DND-41 (cell line): ENCODE measurements at regions not wholly inside any gene's neighbourhood (a gene's known extent, or its start where the extent isn't known, plus 50 kb on each side); places are given as distances from the start of the nearest gene placed in this dataset.

Source experiments
- ATAC-seq: fragments of 200-7000 bp; cut with Tn5 transposase; 3 replicates; pipeline ENCODE4 v1.9.1; 2021; ENCODE audit warnings: low read depth; ENCODE audit not compliant: insufficient read depth
- DNase-seq: peaks from one replicate; pipeline ENCODE4 v3.0.0-alpha.2; 2020
- H2AFZ ChIP-seq: 2 replicates; pipeline ENCODE4 v1.6.0; 2012; ENCODE audit warnings: low read depth, low read length
- H3K27ac ChIP-seq: 2 replicates; pipeline ENCODE4 v1.5.1; 2012; ENCODE audit warnings: low read length, inconsistent platforms
- H3K27me3 ChIP-seq: fragments of 200-600 bp; sonication (generic); 2 replicates; pipeline ENCODE4 v1.6.0; 2012; ENCODE audit warnings: low read length, mild to moderate bottlenecking, inconsistent platforms; ENCODE audit not compliant: insufficient read depth, poor library complexity
- H3K36me3 ChIP-seq: 2 replicates; pipeline ENCODE4 v1.5.1; 2012; ENCODE audit warnings: low read length, inconsistent platforms; ENCODE audit not compliant: insufficient read depth
- H3K4me1 ChIP-seq: 2 replicates; pipeline ENCODE4 v1.5.1; 2012; ENCODE audit warnings: mild to moderate bottlenecking, low read length; ENCODE audit not compliant: insufficient read depth
- H3K4me2 ChIP-seq: 2 replicates; pipeline ENCODE4 v1.6.0; 2012; ENCODE audit warnings: mild to moderate bottlenecking, moderate library complexity, low read length, inconsistent platforms; ENCODE audit not compliant: insufficient read depth
- H3K4me3 ChIP-seq, 2 experiments: fragments of 200-600 bp in 1 of 2; shearing (Covaris generic) in 1 of 2; 2 replicates each; pipeline ENCODE4 v1.5.1; 2012 to 2016; ENCODE audit warnings: inconsistent platforms in 2 of 2, low read length in 2 of 2, mild to moderate bottlenecking in 2 of 2, low read depth in 1 of 2, moderate library complexity in 1 of 2
- H3K79me2 ChIP-seq: 2 replicates; pipeline ENCODE4 v1.6.0; 2012; ENCODE audit warnings: low read length, inconsistent platforms; ENCODE audit not compliant: insufficient read depth
- H3K9ac ChIP-seq: 2 replicates; pipeline ENCODE4 v1.6.0; 2012; ENCODE audit warnings: low read depth, mild to moderate bottlenecking, inconsistent platforms, low read length, moderate library complexity
- H3K9me3 ChIP-seq: 2 replicates; pipeline ENCODE4 v1.5.1; 2012; ENCODE audit warnings: low read length, moderate library complexity, mild to moderate bottlenecking, inconsistent platforms; ENCODE audit not compliant: insufficient read depth, severe bottlenecking
- H4K20me1 ChIP-seq: 2 replicates; pipeline ENCODE4 v1.6.0; 2012; ENCODE audit warnings: low read length; ENCODE audit not compliant: insufficient read depth
- EZH2 ChIP-seq: IDR thresholded peaks from 3 replicates; pipeline ENCODE4 v1.6.1; 2012; ENCODE audit warnings: borderline replicate concordance, low read depth, mild to moderate bottlenecking, moderate library complexity, low read length, inconsistent platforms; ENCODE audit not compliant: severe bottlenecking
- TF ChIP-seq, protein P1 (sequence below): IDR thresholded peaks from 2 replicates; pipeline ENCODE4 v1.5.1; 2012; ENCODE audit warnings: borderline replicate concordance, low read length, moderate library complexity, mild to moderate bottlenecking; ENCODE audit not compliant: poor library complexity, severe bottlenecking; ENCODE audit errors: extremely low read depth

- no peaks in the 10 kb centered on the region for H3K4me1 ChIP-seq
- no peaks in the 10 kb centered on the region for H3K27me3 ChIP-seq
- no peak overlapping the region for H3K27ac ChIP-seq
- no peak overlapping the region for H3K9ac ChIP-seq
- DNase-seq (no peak), ATAC-seq (no peak)
- no peak overlapping the region for H3K4me2 ChIP-seq
- no peak overlapping the region for H2AFZ ChIP-seq
- no peaks in the 10 kb centered on the region for H3K79me2 ChIP-seq
- TF ChIP-seq, protein P1, sequence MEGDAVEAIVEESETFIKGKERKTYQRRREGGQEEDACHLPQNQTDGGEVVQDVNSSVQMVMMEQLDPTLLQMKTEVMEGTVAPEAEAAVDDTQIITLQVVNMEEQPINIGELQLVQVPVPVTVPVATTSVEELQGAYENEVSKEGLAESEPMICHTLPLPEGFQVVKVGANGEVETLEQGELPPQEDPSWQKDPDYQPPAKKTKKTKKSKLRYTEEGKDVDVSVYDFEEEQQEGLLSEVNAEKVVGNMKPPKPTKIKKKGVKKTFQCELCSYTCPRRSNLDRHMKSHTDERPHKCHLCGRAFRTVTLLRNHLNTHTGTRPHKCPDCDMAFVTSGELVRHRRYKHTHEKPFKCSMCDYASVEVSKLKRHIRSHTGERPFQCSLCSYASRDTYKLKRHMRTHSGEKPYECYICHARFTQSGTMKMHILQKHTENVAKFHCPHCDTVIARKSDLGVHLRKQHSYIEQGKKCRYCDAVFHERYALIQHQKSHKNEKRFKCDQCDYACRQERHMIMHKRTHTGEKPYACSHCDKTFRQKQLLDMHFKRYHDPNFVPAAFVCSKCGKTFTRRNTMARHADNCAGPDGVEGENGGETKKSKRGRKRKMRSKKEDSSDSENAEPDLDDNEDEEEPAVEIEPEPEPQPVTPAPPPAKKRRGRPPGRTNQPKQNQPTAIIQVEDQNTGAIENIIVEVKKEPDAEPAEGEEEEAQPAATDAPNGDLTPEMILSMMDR = no peak
- no peak for TF ChIP-seq EZH2
- no peaks in the 10 kb centered on the region for H3K36me3 ChIP-seq
- peaks cover 9% of the 10 kb centered on the region; the same call in 1 of the 2 replicates for H4K20me1 ChIP-seq
- no peaks in the 10 kb centered on the region for H3K9me3 ChIP-seq
- H3K4me3 ChIP-seq = no peak overlapping the region
These were observed 1295.8 kb downstream of the BRD1 start for GRCh38 chr22:48531761-48532435.

DNA sequence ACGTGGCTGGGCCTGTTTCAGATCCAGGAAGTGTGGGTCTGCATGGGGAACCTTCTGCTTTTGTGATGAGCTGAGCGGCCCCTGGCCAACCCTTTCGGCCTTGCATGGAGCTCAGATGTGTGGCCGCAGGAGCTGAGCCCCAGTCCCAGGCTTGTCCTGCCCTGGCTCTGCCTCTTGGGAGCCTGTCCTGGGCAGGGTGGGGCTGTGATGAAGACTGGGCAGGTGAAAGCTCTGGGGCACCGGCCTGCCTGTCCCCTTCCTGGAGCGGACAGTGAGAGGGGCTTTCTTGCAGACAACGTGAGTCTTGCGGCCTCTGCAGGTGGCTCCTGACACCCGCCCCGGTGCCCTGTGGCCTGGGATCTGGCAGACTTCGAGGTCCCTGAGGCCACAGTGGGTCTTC lies 1296.6 kb downstream of the BRD1 start:
- H4K20me1 ChIP-seq = peaks cover 9% of the 10 kb centered on the region; the same call in 1 of the 2 replicates
- DNase-seq (no peak), ATAC-seq (no peak)
- no peak overlapping the region for H3K9ac ChIP-seq
- no peak overlapping the region for H3K27ac ChIP-seq
- no peaks in the 10 kb centered on the region for H3K4me1 ChIP-seq
- no peaks in the 10 kb centered on the region for H3K27me3 ChIP-seq
- no peaks in the 10 kb centered on the region for H3K79me2 ChIP-seq
- H3K9me3 ChIP-seq = no peaks in the 10 kb centered on the region
- no peak overlapping the region for H3K4me2 ChIP-seq
- no peak overlapping the region for H2AFZ ChIP-seq
- TF ChIP-seq EZH2 = no peak
- TF ChIP-seq, protein P1 = no peak
- H3K36me3 ChIP-seq = no peaks in the 10 kb centered on the region
- no peak overlapping the region for H3K4me3 ChIP-seq

GRCh38 chr22:48530666-48531065 lies 1297.0 kb downstream of the BRD1 start:
- Histone ChIP-seq H3K9ac (no peak overlapping the region), H2AFZ (no peak overlapping the region), H3K4me3 (no peak overlapping the region), H3K4me2 (no peak overlapping the region), H3K27ac (no peak overlapping the region), H3K4me1 (no peaks in the 10 kb centered on the region), H3K27me3 (no peaks in the 10 kb centered on the region), H3K9me3 (no peaks in the 10 kb centered on the region), H4K20me1 (peaks cover 9% of the 10 kb centered on the region; the same call in 1 of the 2 replicates), H3K79me2 (no peaks in the 10 kb centered on the region), H3K36me3 (no peaks in the 10 kb centered on the region)
- DNase-seq = no peak
- ATAC-seq = no peak
- no peak for TF ChIP-seq EZH2
- TF ChIP-seq, protein P1 = no peak
